ENCODE measurements at regions not wholly inside any gene's neighbourhood (a gene's known extent, or its start where the extent isn't known, plus 50 kb on each side); places are given as distances from the start of the nearest gene placed in this dataset.
"Not testable (repeated sequence)": the region's sequence is repeated elsewhere in the genome, so short reads cannot be mapped to it uniquely, and the experiment has no call there.

DNA sequence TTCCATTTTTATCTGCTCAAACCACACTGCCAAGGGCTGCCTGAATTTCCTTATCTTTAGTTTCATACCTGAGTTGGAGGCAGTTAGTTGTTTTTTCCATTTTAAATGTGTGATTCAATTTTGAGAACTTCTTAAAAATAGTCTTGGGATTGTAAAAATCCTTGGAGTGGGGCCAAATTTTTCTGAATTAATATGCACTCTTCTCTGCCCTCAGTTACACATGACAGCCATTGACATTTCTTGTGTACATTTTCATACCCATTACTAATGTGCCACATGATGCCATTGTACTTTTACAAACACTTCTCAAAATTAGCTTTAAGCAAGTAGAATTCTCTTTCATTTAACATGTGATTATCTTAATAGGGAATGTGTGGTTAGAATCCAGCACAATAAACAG lies 141.7 kb downstream of the C3orf38 start:
- no peak for DNase-seq

DNA sequence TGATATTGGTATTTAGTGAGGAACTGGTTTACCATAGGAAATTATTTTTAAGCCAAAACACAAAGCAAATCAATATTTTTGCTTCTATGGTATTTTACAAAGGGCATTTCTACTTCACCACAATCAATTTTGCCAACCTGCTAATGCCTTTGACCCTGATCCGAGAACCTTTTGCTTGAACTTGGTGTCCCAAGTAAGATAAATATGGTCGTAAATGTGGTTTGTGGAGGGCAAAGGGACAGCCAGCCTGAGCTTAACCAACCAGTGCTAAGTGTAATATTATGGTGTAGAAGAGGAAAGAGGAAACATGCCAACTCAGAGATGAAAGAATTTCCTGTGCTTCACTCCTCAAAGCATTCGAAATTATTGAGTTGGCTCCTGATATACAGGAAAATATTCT lies 148.4 kb downstream of the C3orf38 start:
- DNase-seq = no peak

DNA sequence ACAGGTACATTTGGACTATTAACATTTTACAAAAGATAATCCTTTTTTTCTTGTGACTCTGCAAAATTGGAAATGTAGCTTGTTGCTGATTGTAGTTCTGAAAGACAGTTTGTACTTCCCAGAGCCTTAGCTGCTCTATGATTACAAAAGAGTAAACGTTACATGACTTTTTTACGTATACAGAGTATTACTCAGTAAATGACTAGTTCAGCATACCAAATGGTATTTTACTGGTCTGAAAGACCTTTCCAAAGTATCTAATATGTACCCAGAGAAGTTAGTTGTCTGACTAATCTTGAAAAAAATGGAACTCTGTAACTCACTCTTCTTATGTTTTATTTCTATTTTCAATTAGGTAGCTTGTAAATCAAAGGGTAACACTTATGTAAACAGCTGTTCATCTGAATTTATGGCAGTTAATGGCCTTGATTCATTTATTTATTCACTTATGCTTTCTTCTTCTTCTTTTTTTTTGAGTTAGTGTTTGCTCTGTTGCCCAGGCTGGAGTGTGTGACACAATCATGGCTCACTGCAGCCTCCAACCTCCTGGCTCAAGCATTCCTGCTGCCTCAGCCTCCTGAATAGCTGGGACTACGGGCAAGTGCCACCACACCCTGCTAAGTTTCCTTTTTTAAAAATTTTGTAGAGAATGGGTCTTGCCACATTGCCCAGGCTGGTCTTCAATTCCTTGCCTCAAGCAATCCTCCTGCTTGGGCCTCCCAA lies 151.7 kb downstream of the C3orf38 start:
- no peak for DNase-seq

DNA sequence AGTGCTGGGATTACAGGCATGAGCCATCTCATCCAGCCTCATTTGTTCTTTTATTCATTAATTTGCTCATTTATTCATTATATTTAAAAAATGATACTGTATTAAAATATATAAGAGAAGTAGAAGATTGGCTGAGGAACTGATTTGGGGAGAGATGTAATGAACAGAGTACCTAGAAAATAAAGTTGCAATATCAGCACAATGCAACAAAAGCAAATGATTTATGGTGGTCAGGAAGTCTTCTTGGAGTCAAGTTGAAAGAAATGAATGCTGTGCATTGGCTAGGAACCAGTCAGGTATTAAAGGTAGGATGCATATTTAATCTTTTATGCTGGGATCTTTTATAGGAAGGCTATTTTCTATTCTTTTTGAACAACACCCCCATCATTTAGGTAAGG lies 152.2 kb downstream of the C3orf38 start:
- no peak for DNase-seq

DNA sequence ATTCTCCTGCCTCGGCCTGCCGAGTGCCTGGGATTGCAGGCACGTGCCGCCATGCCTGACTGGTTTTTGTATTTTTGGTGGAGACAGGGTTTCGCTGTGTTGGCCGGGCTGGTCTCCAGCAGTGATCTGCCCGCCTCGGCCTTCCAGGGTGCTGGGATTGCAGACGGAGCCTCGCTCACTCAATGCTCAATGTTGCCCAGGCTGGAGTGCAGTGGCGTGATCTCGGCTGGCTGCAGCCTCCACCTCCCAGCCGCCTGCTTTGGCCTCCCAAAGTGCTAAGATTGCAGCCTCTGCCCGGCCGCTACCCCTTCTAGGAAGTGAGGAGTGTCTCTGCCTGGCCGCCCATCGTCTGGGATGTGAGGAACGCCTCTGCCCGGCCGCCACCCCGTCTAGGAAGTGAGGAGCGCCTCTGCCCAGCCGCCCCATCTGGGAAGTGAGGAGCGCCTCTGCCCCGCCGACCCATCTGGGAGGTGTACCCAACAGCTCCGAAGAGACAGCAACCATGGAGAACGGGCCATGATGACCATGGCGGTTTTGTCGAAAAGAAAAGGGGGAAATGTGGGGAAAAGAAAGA lies 153.7 kb downstream of the C3orf38 start:
- DNase-seq = not testable (repeated sequence)

DNA sequence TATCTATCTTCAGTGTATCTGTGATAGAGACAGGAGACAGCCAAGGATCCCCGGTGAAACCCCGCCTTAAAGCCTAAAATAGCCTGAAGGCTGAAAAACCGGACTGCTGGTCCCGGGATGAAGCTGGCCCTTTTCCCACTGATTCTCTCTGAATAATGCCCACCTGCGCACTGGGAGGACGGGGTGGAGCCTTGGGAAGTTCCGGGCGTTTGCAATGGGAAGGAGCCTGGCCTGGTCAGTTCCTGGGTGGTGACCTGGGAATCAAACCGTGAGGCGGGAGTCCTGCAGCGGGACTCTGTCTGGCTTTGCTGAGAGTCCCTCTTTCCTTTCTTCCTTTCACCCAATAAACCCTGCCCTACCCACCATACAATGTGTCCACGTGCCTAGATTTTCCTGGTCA lies 157.9 kb downstream of the C3orf38 start:
- no peak for DNase-seq

DNA sequence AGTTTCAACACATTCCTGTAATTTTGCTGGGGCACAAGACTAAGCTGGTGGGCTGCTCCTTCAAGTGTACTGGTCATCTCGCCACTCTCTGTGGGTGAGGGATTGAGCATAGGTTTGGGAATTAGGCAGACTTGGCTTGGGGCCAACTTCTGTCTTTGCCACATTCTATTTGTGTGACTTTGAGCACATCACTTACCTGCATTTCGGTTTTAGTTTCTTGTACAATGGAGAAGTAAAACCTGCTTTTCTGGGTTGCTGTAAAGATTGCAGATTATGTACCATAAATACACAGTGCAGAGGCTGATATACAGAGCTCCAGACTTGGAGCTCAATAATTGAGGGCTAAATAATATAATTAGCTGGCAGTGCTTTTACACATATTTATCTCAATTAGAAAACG lies 162.1 kb downstream of the C3orf38 start:
- no peak for DNase-seq

DNA sequence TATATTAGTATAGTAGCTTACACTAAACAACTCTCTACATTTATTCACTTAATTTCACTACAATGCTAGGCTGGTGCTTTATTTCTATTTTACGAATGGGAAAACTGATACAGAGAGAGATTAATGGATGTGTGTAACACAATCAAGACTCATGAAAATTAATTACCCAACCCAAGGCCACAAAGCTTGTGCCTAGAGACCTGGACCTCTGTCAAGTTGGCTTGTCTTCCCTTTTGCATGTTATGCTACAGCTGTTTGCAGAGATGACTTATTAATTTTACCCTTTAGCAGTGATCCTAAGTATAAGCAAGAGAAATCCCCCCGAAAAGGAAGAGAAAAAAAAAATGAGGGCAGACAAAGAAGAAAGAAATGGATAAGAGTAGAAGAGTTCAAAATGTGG lies 162.5 kb downstream of the C3orf38 start:
- DNase-seq = no peak

DNA sequence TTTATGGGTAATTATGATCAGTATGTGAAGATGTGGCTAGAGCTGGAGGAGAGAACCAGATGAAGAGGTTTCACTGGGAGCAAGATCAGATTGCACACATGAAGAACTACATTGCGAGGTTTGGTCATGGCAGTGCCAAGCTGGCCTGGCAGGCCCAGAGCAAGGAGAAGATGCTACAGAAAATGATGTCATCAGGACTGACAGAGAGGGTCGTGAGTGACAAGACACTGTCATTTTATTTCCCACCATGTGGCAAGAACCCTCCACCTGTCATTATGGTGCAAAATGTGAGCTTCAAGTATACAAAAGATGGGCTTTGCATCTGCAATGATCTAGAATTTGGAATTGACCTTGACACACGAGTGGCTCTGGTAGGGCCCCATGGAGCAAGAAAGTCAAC lies 168.3 kb downstream of the C3orf38 start:
- no peak for DNase-seq

DNA sequence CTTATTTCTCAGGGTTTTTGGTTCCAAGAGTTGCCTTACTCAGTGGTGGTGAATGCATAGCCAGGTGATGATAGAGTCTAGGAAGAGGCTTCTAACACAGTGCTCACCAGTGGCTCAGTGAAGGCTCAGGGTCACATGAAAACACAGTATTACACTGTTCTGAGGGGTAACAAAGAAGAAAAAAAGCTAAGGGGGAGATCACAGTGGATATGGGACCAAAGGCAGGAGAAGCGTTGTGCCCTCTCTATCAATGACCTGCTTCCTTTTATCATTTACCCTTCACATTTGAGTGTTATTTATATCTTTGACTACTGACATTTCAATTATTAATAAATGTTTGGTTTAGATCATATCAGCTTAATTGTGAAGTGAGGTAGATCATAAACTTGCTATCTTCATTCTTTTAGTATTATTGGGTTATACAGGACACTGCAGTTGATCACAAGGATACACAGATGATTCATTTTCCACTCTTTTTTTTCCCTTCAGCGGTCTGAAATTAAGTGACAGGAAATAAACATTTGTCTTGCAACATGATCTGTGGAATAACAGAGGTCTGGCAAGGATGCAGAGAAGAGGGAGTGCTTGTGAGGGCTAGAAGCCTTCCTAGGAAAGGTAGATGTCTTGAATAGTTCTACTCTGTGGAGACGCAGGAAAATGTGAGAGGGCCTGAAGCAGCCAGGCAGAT lies 171.7 kb downstream of the C3orf38 start:
- no peak for DNase-seq

DNA sequence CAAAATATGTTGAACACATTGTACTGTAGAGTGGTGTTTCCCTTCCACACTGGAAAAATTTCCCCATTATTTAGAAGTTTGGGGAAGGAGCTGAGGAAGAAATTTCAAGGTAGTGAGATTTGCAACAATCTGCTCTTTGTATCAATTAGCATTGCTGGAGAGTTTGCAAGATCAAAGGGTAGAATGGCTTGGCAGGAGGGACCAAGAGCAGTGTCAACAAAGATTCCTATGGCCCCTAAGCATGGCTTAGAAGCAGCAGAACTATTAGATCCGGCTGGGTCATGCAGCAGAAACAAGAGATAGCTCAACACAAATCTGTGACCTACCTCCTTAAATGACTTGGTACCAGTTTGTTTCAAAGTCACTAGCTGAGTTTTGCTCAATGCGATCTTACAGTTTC lies 175.0 kb downstream of the C3orf38 start:
- no peak for DNase-seq

DNA sequence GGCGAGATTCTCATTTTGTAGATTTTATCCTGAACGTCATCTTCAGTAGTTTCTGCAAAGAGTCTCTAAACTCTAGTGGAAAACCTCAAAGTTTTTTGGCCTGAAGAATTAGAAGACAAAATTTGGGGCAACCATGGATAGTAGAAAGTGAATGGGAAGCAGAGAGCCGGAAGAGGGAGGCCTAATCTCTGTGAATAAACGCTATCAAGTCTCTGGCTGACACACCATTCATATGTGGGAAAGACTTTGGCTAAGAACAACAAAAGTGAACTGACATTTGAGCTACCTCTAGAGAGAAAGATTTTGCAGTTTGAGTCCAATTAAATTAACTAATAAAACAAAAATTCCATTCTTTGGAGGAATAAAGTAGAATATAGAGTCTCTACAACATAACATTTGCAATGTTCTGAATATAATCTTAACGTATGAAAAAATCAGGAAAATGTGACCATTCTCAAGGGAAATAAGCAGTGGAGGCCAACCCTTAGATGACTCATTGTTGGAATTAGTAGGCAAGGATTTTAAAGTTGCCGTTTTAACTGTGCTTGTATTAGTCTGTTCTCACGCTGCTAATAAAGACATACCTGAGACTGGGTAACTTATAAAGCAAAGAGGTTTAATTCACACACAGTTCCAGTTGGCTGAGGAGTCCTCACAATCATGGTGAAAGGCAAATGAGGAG lies 184.6 kb downstream of the C3orf38 start:
- DNase-seq = no peak

DNA sequence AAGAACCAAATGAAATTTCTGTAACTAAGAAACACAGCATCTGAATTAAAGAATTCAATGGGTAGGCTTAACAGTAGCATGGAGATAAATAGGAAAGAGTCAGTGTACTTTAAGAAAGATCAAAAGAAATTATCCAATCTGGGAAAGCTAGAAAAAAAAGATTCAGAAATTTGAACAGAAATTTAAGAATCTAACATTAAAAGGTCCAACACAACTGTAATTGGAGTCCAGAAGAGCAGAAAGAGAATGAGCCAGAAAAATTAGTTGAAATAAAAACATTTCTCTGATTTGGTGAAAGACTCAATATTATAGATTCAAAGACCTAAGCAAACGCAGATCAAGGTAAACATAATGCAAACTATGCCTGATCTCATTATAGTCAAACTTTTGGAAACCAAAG lies 187.1 kb downstream of the C3orf38 start:
- DNase-seq = no peak

DNA sequence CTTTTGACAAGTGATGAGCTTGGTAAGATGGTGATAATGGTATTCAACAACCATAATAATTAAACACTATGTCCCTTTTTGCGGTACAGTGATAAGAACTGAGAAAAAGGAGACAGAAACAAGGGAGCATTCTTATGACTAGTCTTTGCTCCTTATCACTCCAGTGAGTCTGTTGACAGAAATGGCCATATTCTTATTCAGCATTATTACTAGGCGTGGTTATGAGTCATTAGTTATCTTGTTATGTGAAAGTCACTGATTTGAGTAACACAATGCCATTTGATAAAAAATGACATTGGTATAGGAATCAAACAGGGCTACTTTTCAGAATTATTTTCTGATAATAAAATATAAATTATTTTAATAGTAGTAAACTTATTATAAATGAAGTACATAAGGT lies 193.5 kb downstream of the C3orf38 start:
- no peak for DNase-seq

DNA sequence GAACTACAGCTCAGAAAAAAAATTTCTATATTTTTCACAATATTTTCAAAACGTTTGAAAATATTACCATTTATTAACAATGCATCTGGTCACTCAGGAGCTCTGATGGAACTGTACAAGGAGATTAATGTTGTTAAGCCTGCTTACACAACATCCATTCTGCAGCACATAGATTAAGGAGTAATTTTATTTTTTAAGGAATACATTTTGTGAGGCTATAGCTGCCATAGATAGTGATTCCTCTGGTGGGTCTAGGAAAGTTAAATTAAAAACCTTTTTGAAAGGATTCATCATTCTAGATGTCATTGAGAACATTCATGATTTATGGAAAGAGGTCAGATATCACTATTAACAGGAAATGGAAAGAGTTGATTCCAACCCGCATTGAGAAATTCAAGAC lies 196.9 kb downstream of the C3orf38 start:
- DNase-seq = no peak

DNA sequence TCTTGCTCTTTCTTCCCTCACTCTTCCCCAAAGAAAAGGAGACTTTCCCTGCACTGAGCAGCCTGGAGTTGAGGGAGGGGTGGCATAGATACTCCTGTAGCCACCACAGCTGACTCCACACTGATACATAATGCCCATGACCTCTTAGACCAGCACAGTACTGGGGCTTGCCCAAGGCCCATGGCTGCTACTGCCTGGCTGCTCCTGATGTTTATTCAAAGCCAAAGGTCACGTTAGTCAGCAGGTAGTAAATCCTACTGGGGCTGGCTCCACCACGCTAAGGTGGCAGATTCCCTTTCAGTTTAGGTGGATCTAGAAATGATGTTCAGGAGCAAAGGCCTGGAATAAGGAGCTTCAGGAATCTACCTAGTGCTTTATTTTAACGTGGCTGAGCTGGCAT lies 212.7 kb downstream of the C3orf38 start:
- DNase-seq = no peak

DNA sequence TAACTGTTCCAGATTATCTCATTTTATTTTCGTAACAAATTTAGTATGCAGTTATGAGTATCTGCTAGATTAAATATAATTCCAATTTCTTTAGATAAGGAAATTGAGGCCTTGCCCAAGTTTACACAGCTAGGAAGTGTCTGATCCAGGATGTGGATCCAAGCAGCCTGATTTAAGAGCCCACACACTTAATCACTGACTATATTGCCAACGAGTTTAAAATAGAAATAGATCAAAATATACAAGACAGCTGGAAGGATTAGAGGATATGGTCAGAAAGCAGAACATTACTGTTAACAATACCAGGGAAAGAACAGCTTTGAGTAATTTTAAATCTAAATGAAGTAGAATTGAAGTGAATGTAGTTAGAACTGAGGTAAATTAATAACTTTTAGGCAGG lies 215.2 kb downstream of the C3orf38 start:
- no peak for DNase-seq

DNA sequence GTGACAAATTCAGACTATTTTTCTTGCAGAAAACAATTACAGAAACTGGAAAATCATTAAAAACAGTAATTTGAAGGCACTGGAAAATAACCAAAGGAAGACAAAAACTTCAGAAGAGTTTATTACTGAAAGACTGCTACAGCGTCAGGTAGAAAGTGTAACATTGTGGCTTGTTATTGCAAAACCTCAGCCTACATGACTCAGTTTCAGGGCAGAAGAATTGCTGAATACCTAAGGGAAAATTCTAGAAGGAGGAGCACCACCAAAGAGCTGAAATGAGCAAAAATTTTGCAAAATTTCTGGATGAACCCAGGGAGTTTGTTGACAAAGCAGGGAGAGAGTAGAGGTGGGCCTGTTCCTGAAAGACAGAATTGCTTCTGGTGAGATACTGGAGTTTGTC lies 219.6 kb downstream of the C3orf38 start:
- no peak for DNase-seq

DNA sequence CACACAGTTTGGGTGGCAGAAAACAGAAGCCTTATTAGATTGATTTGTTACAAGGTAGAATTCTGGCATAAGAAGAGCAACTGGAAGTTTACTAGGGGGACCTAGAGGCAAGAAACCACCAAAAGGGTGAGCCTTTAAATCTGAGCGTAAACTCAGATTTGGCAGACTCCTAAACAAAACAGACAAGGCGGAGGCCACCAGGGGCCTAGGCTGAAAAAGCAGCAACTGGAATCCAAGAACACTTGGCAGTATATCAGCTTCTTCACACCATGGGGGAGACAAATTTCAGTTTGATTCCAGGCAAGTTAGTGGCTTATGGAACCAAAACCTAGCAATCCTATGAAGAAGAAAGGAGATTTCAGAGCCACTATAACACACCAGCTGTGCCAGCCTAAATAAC lies 220.0 kb downstream of the C3orf38 start:
- DNase-seq = no peak

DNA sequence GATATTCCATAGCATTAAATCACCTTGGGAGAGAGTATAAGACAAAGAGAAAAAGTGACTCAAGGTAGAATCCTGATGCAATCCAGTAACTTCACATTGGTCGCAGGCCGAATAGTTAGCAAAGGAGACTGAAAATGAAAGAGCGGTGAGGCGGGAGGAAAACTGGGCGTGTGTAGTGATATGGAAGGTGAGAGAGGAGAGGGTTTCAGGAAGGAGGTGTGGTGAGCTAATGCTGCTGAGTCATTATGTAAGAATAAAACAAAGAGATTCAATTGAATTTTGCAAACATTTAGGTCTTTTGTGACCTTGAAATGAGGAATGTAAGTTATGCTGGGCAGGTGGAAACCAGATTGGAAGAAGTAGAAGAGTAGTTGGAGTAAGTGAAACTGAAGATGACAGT lies 235.3 kb downstream of the C3orf38 start:
- DNase-seq = no peak

DNA sequence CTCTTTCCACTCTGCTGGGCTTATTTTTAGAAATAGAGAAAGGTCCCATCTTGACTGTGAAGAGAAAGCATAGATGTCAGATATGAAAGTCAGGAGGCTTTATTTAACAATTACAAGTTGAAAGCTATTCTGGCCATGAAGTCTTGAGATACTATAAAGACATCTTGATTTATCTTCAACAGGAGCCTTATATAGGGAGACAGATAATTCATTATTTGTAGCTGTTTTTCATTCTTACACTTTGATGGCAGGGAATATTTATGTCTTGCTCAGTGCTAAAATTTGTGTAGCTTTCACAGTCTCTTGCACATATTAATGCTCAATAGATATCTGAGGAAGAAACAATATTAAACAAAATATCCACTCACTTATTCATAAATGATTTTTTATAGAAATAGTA lies 248.8 kb downstream of the C3orf38 start:
- no peak for DNase-seq

DNA sequence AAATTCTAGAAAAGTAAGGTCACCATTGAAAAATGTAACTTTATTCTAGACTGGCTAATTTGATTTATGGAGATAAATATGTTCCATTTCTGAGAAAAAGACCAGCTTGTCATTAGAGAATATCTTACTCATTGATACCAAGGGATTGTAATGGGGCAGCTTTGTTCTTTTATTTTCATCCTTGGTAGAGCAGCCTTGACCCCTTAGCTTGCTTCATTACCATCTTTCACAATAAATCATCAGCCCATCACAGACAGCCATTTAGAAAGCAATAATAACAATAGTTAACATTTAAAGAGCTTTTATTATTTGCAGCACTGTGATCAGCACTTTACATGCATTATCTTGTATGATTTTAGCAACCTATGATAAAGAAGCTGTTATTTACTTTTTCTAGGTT lies 253.6 kb downstream of the C3orf38 start:
- DNase-seq = no peak

DNA sequence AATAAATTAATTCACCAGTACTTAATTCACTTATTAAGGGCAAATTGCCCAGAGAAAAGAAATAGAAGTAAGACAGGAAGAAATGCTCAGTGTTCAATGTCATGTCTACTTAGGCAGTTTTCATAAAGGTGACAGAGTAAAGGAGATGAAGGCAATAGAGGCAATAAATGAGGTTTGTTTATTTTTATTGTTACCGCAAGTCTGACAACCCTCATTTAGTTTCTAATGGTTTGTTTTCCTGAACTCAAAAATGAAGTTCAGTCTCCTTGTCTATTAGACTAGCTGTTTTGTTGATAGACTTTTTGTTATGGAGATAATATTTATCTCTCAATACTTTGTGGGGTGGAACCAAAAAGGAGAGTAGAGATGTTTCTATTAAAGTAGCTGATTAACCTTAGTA lies 258.3 kb downstream of the C3orf38 start:
- DNase-seq = no peak
